Gastroesophageal sphincter (tissue), 3 donors: ENCODE measurements at regions not wholly inside any gene's neighbourhood (a gene's known extent, or its start where the extent isn't known, plus 50 kb on each side); places are given as distances from the start of the nearest gene placed in this dataset.

ENCODE experiments used
- EP300 ChIP-seq: sonication (generic); formaldehyde crosslinking; IDR thresholded peaks from one replicate; pipeline ENCODE4 v1.6.1; 2017; ENCODE audit warnings: antibody characterized with exemption, mild to moderate bottlenecking
- POLR2A ChIP-seq, 2 donors: fragments of 450-650 bp; IDR thresholded peaks; one replicate each; pipeline ENCODE4 v1.6.1; 2017; ENCODE audit warnings: antibody characterized with exemption in 2 of 2, mild to moderate bottlenecking in 2 of 2, moderate library complexity in 1 of 2
- POLR2AphosphoS5 ChIP-seq: sonication (generic); formaldehyde crosslinking; IDR thresholded peaks from one replicate; pipeline ENCODE4 v1.6.1; 2017; ENCODE audit warnings: antibody characterized with exemption
- TF ChIP-seq, protein P1 (sequence below), 4 experiments: fragments of 200-600 bp in 2 of 4; fragments of 450-650 bp in 2 of 4; sonication (generic) in 1 of 4; IDR thresholded peaks; one replicate each; pipeline ENCODE4 v1.5.1; 2017 to 2019; ENCODE audit warnings: antibody characterized with exemption in 4 of 4, mild to moderate bottlenecking in 2 of 4, moderate library complexity in 2 of 4

DNA sequence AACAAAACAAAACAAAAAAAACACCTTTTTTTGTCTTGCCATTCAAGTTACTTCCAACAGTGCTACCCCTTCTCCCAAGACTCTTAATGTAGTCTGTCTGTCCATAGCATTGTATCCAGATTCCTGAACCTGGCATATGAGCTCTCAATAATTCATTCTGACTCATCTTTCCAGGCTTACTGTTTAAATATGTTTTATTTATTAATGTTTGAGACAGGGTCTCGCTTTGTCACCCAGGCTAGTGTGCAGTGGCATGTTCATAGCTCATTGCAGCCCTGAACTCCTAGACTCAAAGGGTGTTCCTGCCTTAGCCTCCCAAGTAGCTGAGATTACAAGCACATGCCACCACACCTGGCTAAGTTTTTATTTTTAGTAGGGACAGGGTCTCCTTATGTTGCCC, 208.0 kb upstream of the DMRT1 start:
- no peak for TF ChIP-seq EP300
- TF ChIP-seq, protein P1, sequence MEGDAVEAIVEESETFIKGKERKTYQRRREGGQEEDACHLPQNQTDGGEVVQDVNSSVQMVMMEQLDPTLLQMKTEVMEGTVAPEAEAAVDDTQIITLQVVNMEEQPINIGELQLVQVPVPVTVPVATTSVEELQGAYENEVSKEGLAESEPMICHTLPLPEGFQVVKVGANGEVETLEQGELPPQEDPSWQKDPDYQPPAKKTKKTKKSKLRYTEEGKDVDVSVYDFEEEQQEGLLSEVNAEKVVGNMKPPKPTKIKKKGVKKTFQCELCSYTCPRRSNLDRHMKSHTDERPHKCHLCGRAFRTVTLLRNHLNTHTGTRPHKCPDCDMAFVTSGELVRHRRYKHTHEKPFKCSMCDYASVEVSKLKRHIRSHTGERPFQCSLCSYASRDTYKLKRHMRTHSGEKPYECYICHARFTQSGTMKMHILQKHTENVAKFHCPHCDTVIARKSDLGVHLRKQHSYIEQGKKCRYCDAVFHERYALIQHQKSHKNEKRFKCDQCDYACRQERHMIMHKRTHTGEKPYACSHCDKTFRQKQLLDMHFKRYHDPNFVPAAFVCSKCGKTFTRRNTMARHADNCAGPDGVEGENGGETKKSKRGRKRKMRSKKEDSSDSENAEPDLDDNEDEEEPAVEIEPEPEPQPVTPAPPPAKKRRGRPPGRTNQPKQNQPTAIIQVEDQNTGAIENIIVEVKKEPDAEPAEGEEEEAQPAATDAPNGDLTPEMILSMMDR (IDR thresholded peaks at IDR 0.05), result no peak
- no peak for TF ChIP-seq POLR2A (IDR thresholded peaks at IDR 0.05)
- TF ChIP-seq POLR2AphosphoS5, result no peak
